Suprapubic skin (tissue), 4 donors: ENCODE measurements at regions not wholly inside any gene's neighbourhood (a gene's known extent, or its start where the extent isn't known, plus 50 kb on each side); places are given as distances from the start of the nearest gene placed in this dataset.

Source experiments
- EP300 ChIP-seq: sonication (generic); formaldehyde crosslinking; IDR thresholded peaks from one replicate; pipeline ENCODE4 v1.6.1; 2017; ENCODE audit warnings: antibody characterized with exemption
- POLR2A ChIP-seq, 2 donors: fragments of 450-650 bp; IDR thresholded peaks; one replicate each; pipeline ENCODE4 v1.6.1; 2017; ENCODE audit warnings: antibody characterized with exemption in 2 of 2, mild to moderate bottlenecking in 2 of 2, moderate library complexity in 2 of 2
- POLR2AphosphoS5 ChIP-seq, 3 donors: sonication (generic); formaldehyde crosslinking; IDR thresholded peaks; one replicate each; pipeline ENCODE4 v1.6.1; 2017; ENCODE audit warnings: antibody characterized with exemption in 3 of 3
- TF ChIP-seq, protein P1 (sequence below), 2 donors: fragments of 200-600 bp in 1 of 2; fragments of 450-650 bp in 1 of 2; sonication (generic) in 1 of 2; IDR thresholded peaks; one replicate each; pipeline ENCODE4 v1.5.1; 2016 to 2019; ENCODE audit warnings: antibody characterized with exemption in 2 of 2, mild to moderate bottlenecking in 1 of 2, moderate library complexity in 1 of 2

DNA sequence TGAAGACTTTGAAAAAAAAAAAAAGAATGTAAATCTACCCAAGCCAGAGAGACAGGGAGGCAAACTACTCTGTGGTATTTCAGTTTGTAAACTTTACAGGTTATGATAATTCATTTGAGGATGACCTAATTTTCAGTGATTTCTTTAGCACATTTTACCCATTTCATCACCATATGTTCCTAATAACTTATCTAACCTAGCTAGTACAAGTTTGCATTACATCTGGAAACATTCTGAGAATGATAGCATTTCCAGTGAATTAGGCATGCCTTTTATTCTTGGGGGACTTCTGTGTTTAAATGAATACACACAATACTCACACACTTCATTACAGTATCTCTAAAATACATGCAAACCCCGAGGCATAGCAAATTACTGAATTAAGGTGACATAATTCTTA, 1055.5 kb downstream of the PCDH18 start:
- TF ChIP-seq, protein P1, sequence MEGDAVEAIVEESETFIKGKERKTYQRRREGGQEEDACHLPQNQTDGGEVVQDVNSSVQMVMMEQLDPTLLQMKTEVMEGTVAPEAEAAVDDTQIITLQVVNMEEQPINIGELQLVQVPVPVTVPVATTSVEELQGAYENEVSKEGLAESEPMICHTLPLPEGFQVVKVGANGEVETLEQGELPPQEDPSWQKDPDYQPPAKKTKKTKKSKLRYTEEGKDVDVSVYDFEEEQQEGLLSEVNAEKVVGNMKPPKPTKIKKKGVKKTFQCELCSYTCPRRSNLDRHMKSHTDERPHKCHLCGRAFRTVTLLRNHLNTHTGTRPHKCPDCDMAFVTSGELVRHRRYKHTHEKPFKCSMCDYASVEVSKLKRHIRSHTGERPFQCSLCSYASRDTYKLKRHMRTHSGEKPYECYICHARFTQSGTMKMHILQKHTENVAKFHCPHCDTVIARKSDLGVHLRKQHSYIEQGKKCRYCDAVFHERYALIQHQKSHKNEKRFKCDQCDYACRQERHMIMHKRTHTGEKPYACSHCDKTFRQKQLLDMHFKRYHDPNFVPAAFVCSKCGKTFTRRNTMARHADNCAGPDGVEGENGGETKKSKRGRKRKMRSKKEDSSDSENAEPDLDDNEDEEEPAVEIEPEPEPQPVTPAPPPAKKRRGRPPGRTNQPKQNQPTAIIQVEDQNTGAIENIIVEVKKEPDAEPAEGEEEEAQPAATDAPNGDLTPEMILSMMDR (IDR thresholded peaks at IDR 0.05), result no peak
- no peak for TF ChIP-seq POLR2A (IDR thresholded peaks at IDR 0.05)
- TF ChIP-seq POLR2AphosphoS5 (IDR thresholded peaks at IDR 0.05), result no peak
- TF ChIP-seq EP300, result no peak
